Activated CD4-positive, alpha-beta T cell treated with anti-CD3 and anti-CD28 coated beads for 48 hours (primary cell): ENCODE measurements at regions not wholly inside any gene's neighbourhood (a gene's known extent, or its start where the extent isn't known, plus 50 kb on each side); places are given as distances from the start of the nearest gene placed in this dataset.

Source experiments
- DNase-seq: peaks from one replicate; pipeline ENCODE4 v3.0.0-alpha.2; 2020

DNA sequence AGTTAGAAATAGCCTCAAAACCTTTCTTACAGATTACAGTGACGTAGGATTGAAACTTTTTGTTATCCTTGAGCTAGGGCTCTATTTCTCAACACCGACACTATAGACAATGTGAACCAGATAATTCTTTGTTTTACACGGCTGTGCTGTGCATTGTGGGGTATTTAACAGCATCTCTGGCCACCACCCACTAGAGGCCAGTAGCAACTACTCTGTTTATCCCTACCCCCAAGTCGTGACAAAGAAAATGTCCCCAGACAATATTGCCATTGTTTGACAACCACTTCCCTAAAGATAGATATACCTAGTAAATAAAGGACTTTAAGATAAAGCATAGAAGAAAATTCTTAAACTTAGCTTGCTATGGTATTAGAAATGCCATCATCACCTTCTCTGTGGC, 359.6 kb downstream of the ARL4A start:
- no peak for DNase-seq

DNA sequence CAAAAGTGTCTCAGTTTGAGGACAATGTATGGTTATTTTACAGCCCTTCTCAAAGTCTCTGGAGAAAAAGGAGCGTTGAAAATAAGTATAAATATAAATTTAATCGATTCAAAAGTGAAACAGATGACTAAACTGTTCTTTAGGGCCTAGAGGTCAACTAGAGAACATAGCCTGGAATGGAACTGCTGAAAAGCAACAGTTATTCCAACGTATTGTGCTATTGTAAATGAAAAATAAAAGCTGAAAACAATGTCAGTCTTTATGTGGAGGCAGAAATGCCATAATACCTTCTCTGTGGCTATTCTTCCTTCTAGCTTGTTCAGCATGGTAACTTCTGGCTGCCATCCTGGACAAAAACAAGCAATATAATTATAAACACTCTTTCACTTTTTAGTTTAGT, 362.5 kb downstream of the ARL4A start:
- DNase-seq: no peak

GRCh38 chr7:13050703-13051102, 363.3 kb downstream of the ARL4A start:
- no peak for DNase-seq

DNA sequence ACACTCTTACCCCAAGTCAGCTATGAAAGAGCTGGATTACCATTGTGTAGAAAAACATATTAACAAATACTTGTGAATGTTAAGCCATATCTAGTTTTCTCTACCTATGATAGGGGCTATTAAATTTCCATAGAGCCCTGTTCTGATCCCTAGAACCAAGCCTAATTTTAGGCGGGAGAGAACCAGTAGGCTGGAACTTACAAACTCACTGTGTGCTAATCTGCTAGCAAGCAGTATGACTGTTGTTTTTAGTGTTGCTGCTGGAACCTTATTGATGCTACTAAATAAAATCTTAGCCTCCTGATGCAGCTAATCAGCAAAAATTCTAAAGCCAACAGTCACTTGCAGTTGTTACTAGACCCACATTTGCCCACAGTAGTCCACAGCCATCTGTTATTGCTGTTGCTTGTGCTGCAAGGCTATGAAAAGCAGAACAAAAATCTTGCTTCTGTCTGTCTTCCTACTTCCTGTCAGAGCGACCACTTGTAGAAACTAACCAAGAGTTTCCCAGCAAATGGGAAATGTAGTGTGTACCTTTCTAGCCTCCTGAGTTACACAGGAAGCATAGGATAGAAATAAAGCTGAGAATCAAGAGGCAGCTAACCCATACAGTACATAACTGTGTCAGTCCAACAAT, 368.4 kb downstream of the ARL4A start:
- no peak for DNase-seq

- DNase-seq: no peak
Observed at GRCh38 chr7:13057462-13058200, 370.2 kb downstream of the ARL4A start.

DNA sequence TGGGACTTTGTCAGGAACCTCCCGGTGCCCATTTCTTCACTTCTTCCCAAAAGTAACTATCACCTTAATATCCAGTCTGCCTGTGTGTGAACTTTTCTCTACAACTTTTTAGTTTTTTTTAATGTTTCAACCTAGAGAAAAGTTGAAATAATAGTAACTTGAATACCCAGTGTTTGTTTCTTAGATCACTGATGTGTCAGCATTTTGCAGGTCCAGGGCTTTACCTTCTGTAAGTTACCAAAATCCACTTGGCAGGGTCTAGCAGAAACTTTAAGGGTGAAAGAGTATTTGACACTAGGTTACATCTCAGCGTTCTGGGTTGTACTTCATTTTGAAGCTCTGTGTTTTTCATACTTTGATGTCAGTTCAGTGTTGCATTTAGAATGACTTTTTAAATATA, 372.7 kb downstream of the ARL4A start:
- no peak for DNase-seq

- DNase-seq: no peak
Observed at GRCh38 chr7:13061115-13061514, 373.7 kb downstream of the ARL4A start.

GRCh38 chr7:13062631-13063030, 375.2 kb downstream of the ARL4A start:
- DNase-seq: no peak

GRCh38 chr7:13067036-13067435, 379.6 kb downstream of the ARL4A start:
- DNase-seq: no peak

DNA sequence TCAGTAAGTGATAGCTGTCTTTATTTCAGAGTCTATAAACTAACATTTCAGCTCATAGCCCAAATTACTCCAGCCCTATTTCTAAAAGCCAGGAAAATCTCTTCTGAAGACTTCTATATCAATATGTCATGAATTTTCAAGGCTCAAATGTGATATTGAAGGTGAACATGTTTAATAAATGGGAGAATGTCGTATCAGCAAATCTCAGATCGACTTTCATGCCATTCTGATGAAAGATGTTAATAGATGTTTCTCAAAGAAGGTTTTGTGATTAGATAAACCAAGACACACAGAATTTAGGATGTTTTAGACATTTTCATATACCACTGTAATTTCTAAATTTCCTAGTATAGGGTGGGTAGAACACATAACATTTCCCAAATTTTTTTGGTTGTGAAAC, 380.6 kb downstream of the ARL4A start:
- no peak for DNase-seq

GRCh38 chr7:13069841-13070240, 382.4 kb downstream of the ARL4A start:
- DNase-seq: no peak

DNA sequence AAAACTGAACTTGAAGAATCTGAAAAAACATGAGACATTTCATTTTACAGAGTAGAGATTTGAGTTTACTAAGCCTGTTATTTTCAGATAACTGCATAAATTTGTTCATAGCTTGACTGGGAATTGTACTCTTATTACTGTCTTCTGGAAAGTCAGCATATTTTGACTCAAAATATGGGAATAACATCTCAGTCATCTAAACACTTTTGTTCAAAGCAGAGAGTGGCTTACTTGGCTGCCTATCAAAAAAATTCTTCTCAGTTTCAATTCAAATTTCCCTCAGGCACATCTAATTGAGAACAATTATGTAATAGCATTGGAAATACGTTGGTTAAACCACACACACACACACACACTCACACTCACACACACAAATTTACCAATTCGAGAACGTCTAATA, 384.6 kb downstream of the ARL4A start:
- DNase-seq: no peak

- no peak for DNase-seq
Observed at GRCh38 chr7:13077466-13077865, 390.0 kb downstream of the ARL4A start.

DNA sequence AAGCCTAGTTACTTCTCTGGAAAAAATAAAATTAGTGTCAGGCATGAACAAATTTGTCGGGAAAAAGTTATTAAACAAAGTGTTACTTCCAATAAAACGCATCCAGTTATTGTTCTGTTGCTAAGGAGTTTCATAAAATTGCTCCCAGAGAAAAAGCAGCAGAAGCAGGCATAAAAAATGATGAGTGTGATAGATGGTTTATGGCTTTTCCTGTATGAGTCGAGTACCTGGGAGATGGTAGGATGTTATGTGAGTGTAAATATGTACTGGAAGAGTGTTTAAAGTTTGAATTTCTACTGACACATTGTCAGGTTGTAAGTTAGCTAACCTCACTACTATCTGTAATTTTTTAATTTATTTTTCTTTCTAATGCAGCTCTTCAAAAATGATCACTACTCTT, 390.7 kb downstream of the ARL4A start:
- DNase-seq: no peak

GRCh38 chr7:13090959-13091358, 403.5 kb downstream of the ARL4A start:
- no peak for DNase-seq

GRCh38 chr7:13091974-13092707, 404.7 kb downstream of the ARL4A start:
- DNase-seq: no peak

DNA sequence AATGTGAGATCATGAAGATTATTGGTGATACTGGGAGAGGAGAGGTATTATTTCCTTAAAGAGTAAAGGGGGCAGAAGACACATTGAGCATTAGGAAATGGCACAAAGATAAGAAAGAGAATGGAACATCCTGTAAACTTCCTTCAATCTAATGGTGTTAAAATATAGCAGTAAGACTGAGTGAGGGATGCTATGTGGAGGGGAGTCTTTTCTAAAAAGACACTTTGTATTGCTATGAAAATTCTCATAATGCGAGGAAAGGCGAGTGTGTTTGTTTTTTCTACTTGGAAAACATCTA, 405.2 kb downstream of the ARL4A start:
- DNase-seq: no peak

DNA sequence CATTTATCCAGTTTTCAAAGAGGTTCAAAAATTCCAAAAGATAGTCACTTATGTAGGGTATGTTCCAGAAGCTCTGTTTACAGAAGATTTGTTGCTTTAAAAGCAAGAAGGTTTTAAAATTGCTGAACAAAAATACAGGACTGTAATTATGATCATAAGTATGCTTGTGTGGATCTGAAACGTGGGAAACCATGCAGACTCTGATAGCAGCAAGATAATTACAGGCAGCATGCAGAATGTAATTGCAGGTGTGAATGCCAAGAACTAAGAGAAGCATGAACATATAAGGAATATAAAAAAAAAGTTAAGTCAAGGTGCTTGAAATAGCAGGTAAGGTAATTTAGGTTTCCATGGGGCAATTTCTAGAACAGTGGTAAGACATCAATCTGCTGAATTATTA, 405.7 kb downstream of the ARL4A start:
- no peak for DNase-seq

- no peak for DNase-seq
Observed at GRCh38 chr7:13097499-13097898, 410.1 kb downstream of the ARL4A start.

DNA sequence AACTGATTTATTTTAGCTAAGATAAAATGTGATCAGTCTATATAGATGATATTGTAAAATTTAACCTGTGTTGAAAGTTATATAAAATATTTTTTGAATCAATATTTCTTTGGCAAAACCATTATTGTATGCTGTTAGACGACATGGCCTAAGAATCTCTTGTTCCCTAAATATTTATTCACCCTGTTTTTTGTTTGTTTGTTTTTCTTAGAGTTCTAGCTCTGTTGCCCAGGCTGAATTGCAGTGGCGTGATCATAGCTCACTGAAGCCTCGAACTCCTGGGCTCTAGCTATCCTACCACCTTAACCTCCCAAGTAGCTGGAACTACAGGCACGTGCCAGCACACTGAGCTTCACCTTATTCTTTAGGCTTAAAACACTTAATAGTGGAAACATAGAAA, 410.7 kb downstream of the ARL4A start:
- DNase-seq: no peak

DNA sequence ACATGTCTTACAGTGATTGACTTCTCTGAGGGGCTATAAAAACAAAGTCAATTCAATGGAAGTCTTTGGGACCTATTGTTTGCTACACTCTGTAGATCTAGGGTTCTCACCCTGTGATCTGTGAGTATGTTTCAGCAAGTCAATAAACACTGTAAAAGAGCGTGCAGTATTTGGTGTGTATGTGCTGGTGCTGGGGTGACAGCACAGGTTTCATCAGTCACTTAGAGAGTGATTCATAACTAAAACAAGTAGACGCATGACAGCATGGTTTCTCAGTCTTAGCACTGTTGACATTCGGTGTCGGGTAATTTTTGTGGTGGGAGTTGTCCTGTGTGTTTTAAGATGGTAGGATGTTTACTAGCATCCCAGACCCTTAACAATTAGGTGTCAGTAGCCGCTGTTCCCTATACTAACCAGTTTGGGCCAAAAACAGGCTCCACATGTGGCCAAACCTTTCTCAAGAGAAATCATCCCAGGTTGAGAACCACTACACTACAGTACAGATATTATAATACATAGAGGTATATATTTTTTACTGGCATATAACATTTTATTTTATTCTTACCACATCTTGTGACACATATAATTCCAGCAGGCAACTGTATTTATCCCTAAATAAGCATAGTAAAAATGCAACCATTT, 411.8 kb downstream of the ARL4A start:
- DNase-seq: no peak

DNA sequence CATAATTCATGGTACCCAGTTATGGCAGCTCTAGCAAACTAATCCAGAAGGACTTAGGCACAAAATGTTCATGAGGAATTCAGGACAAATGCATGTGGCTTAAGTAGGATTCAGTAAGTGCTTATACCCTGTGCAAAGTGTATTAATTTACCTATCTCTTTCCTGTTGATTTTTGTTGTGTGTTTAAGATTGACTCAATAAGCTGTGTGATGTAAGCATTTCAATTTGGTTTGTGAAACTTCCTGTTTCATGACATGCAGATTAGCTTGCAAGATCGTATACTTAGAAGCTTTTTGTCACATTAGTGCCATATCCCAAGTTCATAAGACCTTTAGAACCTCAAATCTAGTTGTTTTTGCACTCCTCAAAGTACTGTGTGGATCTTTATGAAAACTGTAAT, 416.7 kb downstream of the ARL4A start:
- DNase-seq: no peak

DNA sequence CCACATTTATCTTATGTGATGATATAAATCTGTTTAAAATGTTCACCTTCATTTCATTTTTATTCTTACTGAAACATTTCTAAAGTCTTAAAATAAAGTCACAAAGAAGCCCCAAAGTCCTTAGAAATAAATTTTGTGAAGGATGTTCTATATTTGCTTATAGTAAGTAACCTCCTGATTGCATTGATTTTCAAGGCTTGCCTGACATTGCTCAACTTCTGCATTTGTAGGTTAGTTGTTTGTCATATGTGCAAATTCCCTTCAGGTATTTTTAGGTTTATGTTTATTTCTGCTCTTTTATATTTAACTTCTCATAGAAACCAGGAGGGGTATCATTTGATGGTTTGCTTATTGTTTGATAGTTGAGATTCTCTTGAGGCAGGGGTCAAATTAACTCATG, 417.8 kb downstream of the ARL4A start:
- no peak for DNase-seq

DNA sequence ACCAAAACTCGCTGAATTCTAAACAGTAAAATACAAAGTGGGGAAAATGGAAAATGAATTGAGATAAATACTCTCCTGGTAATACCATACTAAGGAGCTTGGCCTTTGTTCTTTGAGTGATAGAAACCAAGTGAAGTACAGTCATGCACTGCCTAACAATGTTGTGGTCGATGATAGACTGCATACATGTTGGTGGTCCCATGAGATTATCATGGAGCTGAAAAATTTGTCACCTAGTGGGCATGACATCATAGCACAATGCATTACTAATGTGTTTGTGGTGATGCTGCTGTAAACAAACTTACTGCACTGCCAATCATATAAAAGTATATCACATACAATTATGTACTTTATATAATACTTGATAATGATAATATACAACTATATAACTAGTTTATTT, 419.1 kb downstream of the ARL4A start:
- DNase-seq: no peak
